ENCODE measurements at regions not wholly inside any gene's neighbourhood (a gene's known extent, or its start where the extent isn't known, plus 50 kb on each side); places are given as distances from the start of the nearest gene placed in this dataset.
A peak's percentile ranks its signal among the peaks of the same experiment; 100 is the strongest.

GRCh38 chr11:32280339-32280738 lies 155.0 kb downstream of the WT1 start:
- Histone ChIP-seq H3K4me3 (no peak overlapping the region), H3K36me3 (no peaks in the 10 kb centered on the region), H3K4me1 (no peaks in the 10 kb centered on the region), H3K9me3 (peaks cover 2% of the 10 kb centered on the region), H3K27me3 (ENCODE audit: low read depth) (no peaks in the 10 kb centered on the region), H3K27ac (no peak overlapping the region)
- no peak for DNase-seq
- intact Hi-C loops (cut with DNase I), result no loop called here
- no peak for ATAC-seq
- TF ChIP-seq, protein P1, sequence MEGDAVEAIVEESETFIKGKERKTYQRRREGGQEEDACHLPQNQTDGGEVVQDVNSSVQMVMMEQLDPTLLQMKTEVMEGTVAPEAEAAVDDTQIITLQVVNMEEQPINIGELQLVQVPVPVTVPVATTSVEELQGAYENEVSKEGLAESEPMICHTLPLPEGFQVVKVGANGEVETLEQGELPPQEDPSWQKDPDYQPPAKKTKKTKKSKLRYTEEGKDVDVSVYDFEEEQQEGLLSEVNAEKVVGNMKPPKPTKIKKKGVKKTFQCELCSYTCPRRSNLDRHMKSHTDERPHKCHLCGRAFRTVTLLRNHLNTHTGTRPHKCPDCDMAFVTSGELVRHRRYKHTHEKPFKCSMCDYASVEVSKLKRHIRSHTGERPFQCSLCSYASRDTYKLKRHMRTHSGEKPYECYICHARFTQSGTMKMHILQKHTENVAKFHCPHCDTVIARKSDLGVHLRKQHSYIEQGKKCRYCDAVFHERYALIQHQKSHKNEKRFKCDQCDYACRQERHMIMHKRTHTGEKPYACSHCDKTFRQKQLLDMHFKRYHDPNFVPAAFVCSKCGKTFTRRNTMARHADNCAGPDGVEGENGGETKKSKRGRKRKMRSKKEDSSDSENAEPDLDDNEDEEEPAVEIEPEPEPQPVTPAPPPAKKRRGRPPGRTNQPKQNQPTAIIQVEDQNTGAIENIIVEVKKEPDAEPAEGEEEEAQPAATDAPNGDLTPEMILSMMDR (IDR thresholded peaks at IDR 0.05), result no peak

- Histone ChIP-seq H3K9me3 (no peaks in the 10 kb centered on the region), H3K36me3 (no peaks in the 10 kb centered on the region), H3K4me1 (no peaks in the 10 kb centered on the region), H3K27ac (no peak overlapping the region), H3K4me3 (no peak overlapping the region), H3K27me3 (ENCODE audit: low read depth) (no peaks in the 10 kb centered on the region)
- DNase-seq (no peak), ATAC-seq (no peak)
- intact Hi-C loops (cut with DNase I), result no loop called here
- TF ChIP-seq, protein P1 (IDR thresholded peaks at IDR 0.05), result no peak
These were observed 147.1 kb downstream of the WT1 start for GRCh38 chr11:32288276-32288675.

DNA sequence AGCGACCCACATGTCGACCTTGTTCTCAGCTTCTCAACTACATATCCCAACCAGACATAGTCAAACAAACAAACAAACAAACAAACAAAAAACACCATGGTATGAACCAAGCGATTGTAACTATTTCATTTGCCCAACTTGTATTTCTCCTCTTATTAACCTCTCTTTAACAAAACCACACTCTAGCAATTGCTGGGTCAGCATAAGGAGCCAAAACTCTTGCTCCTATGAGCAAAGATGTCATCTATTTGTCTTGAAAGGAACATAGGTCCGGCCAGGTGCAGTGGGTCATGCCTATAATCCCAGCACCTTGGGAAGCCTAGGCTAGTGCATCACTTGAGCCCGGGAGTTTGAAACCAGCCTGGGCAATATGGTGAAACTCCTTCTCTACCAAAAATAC lies 145.6 kb downstream of the WT1 start:
- TF ChIP-seq, protein P1 (IDR thresholded peaks at IDR 0.05), result no peak
- intact Hi-C loops (cut with DNase I), result no loop called here
- no peak overlapping the region for H3K27ac ChIP-seq

GRCh38 chr11:32290783-32291182 lies 144.6 kb downstream of the WT1 start:
- no peak overlapping the region for H3K27ac ChIP-seq
- intact Hi-C loops (cut with DNase I), result no loop called here
- H3K36me3 ChIP-seq, result no peaks in the 10 kb centered on the region
- H3K27me3 ChIP-seq (ENCODE audit: low read depth), result no peaks in the 10 kb centered on the region
- no peak for DNase-seq
- TF ChIP-seq, protein P1 (IDR thresholded peaks at IDR 0.05), result no peak
- H3K4me3 ChIP-seq, result no peak overlapping the region
- ATAC-seq, result no peak
- no peaks in the 10 kb centered on the region for H3K9me3 ChIP-seq
- no peaks in the 10 kb centered on the region for H3K4me1 ChIP-seq

More for the DNA sequence above, 145.6 kb downstream of the WT1 start:
- H3K9me3 ChIP-seq, result no peaks in the 10 kb centered on the region
- ATAC-seq, result no peak
- H3K27me3 ChIP-seq (ENCODE audit: low read depth), result no peaks in the 10 kb centered on the region
- H3K4me3 ChIP-seq, result no peak overlapping the region
- no peak for DNase-seq
- H3K36me3 ChIP-seq, result no peaks in the 10 kb centered on the region
- H3K4me1 ChIP-seq, result no peaks in the 10 kb centered on the region

- H3K36me3 ChIP-seq, result no peaks in the 10 kb centered on the region
- no peak overlapping the region for H3K27ac ChIP-seq
- H3K4me3 ChIP-seq, result no peak overlapping the region
- DNase-seq (no peak), ATAC-seq (no peak)
- no peaks in the 10 kb centered on the region for H3K27me3 ChIP-seq (ENCODE audit: low read depth)
- intact Hi-C loops (cut with DNase I), result no loop called here
- H3K4me1 ChIP-seq, result no peaks in the 10 kb centered on the region
- H3K9me3 ChIP-seq, result no peaks in the 10 kb centered on the region
- TF ChIP-seq, protein P1 (IDR thresholded peaks at IDR 0.05), result peak; percentile 33
These were observed 137.7 kb downstream of the WT1 start for GRCh38 chr11:32297611-32298011.

GRCh38 chr11:32302826-32303225 lies 132.5 kb downstream of the WT1 start:
- Histone ChIP-seq H3K4me3 (no peak overlapping the region), H3K4me1 (no peaks in the 10 kb centered on the region), H3K36me3 (no peaks in the 10 kb centered on the region), H3K27me3 (ENCODE audit: low read depth) (no peaks in the 10 kb centered on the region), H3K27ac (no peak overlapping the region), H3K9me3 (no peaks in the 10 kb centered on the region)
- intact Hi-C loops (cut with DNase I), result no loop called here
- no peak for ATAC-seq
- TF ChIP-seq, protein P1 (IDR thresholded peaks at IDR 0.05), result no peak
- no peak for DNase-seq

All from lower lobe of right lung (tissue), 2 donors.